Transverse colon (tissue), 4 donors: ENCODE measurements at regions not wholly inside any gene's neighbourhood (a gene's known extent, or its start where the extent isn't known, plus 50 kb on each side); places are given as distances from the start of the nearest gene placed in this dataset.

ENCODE experiments used
- DNase-seq: peaks from one replicate; pipeline ENCODE4 v3.0.0-alpha.2; 2019
- H3K27ac ChIP-seq, 4 donors: fragments of 200-600 bp; sonication (generic); 2 replicates each; pipeline ENCODE4 v1.5.1; 2016 to 2018; ENCODE audit warnings: inconsistent platforms in 4 of 4
- H3K27me3 ChIP-seq: fragments of 200-600 bp; sonication (generic); 2 replicates; pipeline ENCODE4 v1.5.1; 2017; ENCODE audit warnings: inconsistent platforms
- H3K36me3 ChIP-seq, 4 donors: fragments of 200-600 bp; sonication (generic); 2 replicates each; pipeline ENCODE4 v1.5.1; 2017 to 2019; ENCODE audit warnings: inconsistent platforms in 4 of 4
- H3K4me1 ChIP-seq, 4 donors: fragments of 200-600 bp; sonication (generic); 2 replicates each; pipeline ENCODE4 v1.5.1; 2017 to 2020; ENCODE audit warnings: inconsistent platforms in 4 of 4
- H3K4me3 ChIP-seq, 4 donors: fragments of 200-600 bp; sonication (generic); 1 replicate in 1 of 4; 2 replicates in 3 of 4; pipeline versions ENCODE4 v1.5.1 to v1.6.1; 2017 to 2019; ENCODE audit warnings: inconsistent platforms in 4 of 4
- H3K9me3 ChIP-seq, 2 donors: fragments of 200-600 bp; sonication (generic); 2 replicates each; pipeline ENCODE4 v1.5.1; 2017 to 2019; ENCODE audit warnings: inconsistent platforms in 2 of 2
- EP300 ChIP-seq: sonication (generic); formaldehyde crosslinking; IDR thresholded peaks from one replicate; pipeline ENCODE4 v1.6.1; 2017; ENCODE audit warnings: antibody characterized with exemption, low read depth
- POLR2A ChIP-seq: fragments of 450-650 bp; IDR thresholded peaks from one replicate; pipeline ENCODE4 v1.6.1; 2016; ENCODE audit warnings: antibody characterized with exemption, mild to moderate bottlenecking, moderate library complexity
- POLR2AphosphoS5 ChIP-seq, 3 donors: sonication (generic); formaldehyde crosslinking; IDR thresholded peaks; one replicate each; pipeline ENCODE4 v1.6.1; 2016; ENCODE audit warnings: antibody characterized with exemption in 3 of 3
- WGBS, 2 donors: methylation state at CpG; one replicate each; pipeline ENCODE4 v1.1.5; 2018; ENCODE audit warnings: low coverage in 1 of 2; 5-methylcytosine and 5-hydroxymethylcytosine counted together
- in situ Hi-C, 4 donors: fragments of 200-750 bp; cut with MboI; loops; one replicate each; pipeline versions ENCODE4 v1.15.0 to v1.15.1; 2017; ENCODE audit warnings: low sequenced_read_pairs in 3 of 4, low pct_ligation_motif_present in 1 of 4, low pct_unique_long_range_greater_than_20kb in 1 of 4
- intact Hi-C: fragments of 100-400 bp; cut with DNase I; formaldehyde crosslinking; loops from one replicate; pipeline ENCODE4 v1.15.1; 2023; ENCODE audit warnings: low total_unique reads
- TF ChIP-seq, protein P1 (sequence below), 5 experiments: fragments of 200-600 bp in 3 of 5; fragments of 450-650 bp in 2 of 5; sonication (generic) in 3 of 5; IDR thresholded peaks; 1 replicate in 2 of 5; 2 replicates in 3 of 5; pipeline ENCODE4 v1.5.1; 2016 to 2017; ENCODE audit warnings: antibody characterized with exemption in 5 of 5, inconsistent platforms in 3 of 5, mild to moderate bottlenecking in 2 of 5, moderate library complexity in 1 of 5

DNA sequence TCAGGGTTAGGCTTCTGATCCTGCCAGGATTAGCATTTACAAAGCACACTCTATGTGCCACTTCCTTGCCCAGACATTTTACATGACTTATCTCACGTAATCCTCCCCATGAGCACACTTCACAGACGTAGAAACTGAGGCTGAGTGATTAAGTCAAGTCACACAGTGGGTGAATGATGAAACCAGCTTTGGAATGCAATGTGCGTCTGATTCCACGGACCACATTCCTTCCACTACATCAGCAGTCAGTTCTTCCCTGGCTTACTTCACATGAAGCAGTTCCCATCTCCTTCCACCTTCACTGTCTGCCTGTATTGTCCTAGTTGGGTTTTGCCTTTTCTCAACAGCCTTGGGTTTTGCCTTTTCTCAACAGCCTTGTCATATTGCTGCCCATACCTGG, 134.3 kb upstream of the PPARGC1A start:
- whole genome bisulfite sequencing, 2 donors, result 59 to 100% methylated on average over 2 to 4 of the region's 4 CpGs
- no peak for DNase-seq
- in situ Hi-C loops (no loop called here), intact Hi-C loops (no loop called here)
- no peaks in the 10 kb centered on the region for H3K27me3 ChIP-seq
- no peak overlapping the region for H3K27ac ChIP-seq
- no peak for TF ChIP-seq POLR2A
- TF ChIP-seq, protein P1, sequence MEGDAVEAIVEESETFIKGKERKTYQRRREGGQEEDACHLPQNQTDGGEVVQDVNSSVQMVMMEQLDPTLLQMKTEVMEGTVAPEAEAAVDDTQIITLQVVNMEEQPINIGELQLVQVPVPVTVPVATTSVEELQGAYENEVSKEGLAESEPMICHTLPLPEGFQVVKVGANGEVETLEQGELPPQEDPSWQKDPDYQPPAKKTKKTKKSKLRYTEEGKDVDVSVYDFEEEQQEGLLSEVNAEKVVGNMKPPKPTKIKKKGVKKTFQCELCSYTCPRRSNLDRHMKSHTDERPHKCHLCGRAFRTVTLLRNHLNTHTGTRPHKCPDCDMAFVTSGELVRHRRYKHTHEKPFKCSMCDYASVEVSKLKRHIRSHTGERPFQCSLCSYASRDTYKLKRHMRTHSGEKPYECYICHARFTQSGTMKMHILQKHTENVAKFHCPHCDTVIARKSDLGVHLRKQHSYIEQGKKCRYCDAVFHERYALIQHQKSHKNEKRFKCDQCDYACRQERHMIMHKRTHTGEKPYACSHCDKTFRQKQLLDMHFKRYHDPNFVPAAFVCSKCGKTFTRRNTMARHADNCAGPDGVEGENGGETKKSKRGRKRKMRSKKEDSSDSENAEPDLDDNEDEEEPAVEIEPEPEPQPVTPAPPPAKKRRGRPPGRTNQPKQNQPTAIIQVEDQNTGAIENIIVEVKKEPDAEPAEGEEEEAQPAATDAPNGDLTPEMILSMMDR (IDR thresholded peaks at IDR 0.05), result no peak
- TF ChIP-seq POLR2AphosphoS5 (IDR thresholded peaks at IDR 0.05), result no peak
- no peak for TF ChIP-seq EP300
- H3K4me3 ChIP-seq, result no peak overlapping the region
- H3K4me1 ChIP-seq, result no peaks in the 10 kb centered on the region
- H3K9me3 ChIP-seq, result no peaks in the 10 kb centered on the region
- H3K36me3 ChIP-seq, result no peaks in the 10 kb centered on the region

DNA sequence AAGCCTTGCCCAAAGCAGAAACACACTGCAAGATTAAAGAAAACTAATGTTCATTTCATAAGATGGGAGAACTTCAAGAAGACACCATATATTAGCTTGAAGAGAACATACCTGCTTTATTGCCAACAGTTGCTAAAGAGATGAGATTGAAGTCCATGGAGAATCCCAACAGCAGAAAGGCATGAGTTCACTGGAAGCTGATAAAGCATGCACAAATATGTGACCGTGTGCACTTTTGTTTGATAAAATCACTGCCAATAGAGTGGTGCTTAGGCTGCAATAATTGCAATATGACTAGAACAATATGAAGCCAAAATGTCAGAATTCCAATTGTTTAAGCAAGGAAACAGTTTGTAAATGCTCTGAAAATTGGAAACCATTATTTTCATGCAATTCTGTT, 125.9 kb upstream of the PPARGC1A start:
- TF ChIP-seq POLR2AphosphoS5 (IDR thresholded peaks at IDR 0.05), result no peak
- no peak for TF ChIP-seq EP300
- no peak for TF ChIP-seq POLR2A
- TF ChIP-seq, protein P1 (IDR thresholded peaks at IDR 0.05), result no peak

DNA sequence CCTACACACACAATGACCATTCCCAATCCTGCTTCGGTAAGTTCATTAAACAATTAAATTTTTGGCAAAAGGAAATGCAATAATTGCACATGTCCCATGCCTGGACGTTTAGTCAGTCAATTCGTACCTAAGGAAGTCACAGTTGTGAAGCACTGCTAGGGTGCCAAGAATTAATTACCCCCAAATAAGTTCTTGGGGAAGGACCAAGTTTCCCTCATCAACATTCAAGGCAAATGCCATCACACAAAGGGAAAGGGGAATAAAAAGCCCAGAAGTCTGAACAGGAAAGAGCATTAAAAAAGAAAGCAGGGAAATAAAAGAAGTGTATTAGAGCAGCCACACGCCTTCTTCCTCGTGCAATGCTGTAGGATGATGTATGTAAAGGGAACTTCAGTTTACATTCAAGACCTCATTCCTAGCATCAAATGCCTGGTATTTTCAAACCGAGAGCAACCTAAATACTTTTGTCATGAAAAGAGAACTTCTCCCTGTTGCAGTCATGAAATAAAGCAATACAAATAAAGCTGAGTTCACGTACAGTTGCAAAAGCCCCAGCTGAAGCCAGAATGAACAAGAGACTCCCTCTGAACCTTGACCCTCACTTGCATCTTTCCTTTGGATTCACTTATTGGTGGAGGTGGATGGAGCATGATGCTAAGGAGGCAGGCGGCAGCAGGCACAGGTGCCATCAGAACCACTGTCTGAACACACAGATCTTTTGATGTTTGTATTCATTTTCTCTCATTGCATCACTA, 124.0 kb upstream of the PPARGC1A start:
- DNase-seq, result no peak
- Histone ChIP-seq H3K27ac (no peak overlapping the region), H3K4me1 (no peaks in the 10 kb centered on the region), H3K4me3 (no peak overlapping the region), H3K36me3 (no peaks in the 10 kb centered on the region), H3K9me3 (no peaks in the 10 kb centered on the region), H3K27me3 (no peaks in the 10 kb centered on the region)
- TF ChIP-seq, protein P1 (IDR thresholded peaks at IDR 0.05), result no peak
- TF ChIP-seq POLR2A (no peak), POLR2AphosphoS5 (IDR thresholded peaks at IDR 0.05) (no peak), EP300 (no peak)
- intact Hi-C loops (no loop called here), in situ Hi-C loops (no loop called here)
- 64 to 72% methylated on average over 8 of the region's 8 CpGs for WGBS, 2 donors

More for the DNA sequence above, 125.9 kb upstream of the PPARGC1A start:
- Histone ChIP-seq H3K27ac (no peak overlapping the region), H3K4me1 (no peaks in the 10 kb centered on the region), H3K9me3 (no peaks in the 10 kb centered on the region), H3K36me3 (no peaks in the 10 kb centered on the region), H3K4me3 (no peak overlapping the region), H3K27me3 (no peaks in the 10 kb centered on the region)
- 82 to 91% methylated on average over 1 of the region's 1 CpG for WGBS, 2 donors
- intact Hi-C loops, result no loop called here
- DNase-seq, result no peak
- in situ Hi-C loops, result no loop called here

DNA sequence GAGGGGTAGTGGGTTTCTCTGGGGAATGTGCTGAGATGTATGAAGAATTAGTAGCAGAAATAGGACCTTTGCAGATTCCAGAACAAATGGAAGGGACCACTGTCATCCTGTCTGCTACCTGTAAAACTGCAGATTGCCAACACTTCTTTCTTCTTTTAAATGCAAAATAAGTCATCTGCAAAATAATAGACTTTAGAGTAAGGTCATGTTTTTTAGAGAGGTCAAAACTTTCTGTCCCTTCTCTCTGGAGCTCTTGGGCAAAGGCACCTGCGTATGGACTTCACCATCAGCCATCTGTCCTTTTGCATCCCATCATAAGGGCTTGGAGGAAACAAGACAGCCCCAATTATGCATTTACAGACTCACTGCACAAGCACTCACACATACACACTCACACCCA, 121.1 kb upstream of the PPARGC1A start:
- Histone ChIP-seq H3K27ac (no peak overlapping the region), H3K4me1 (no peaks in the 10 kb centered on the region), H3K4me3 (no peak overlapping the region), H3K36me3 (no peaks in the 10 kb centered on the region), H3K9me3 (no peaks in the 10 kb centered on the region), H3K27me3 (no peaks in the 10 kb centered on the region)
- no peak for DNase-seq
- intact Hi-C loops (no loop called here), in situ Hi-C loops (no loop called here)
- WGBS, 2 donors, result 77 to 80% methylated on average over 1 of the region's 1 CpG
- TF ChIP-seq POLR2AphosphoS5 (IDR thresholded peaks at IDR 0.05), result no peak
- no peak for TF ChIP-seq EP300
- TF ChIP-seq POLR2A, result no peak
- TF ChIP-seq, protein P1 (IDR thresholded peaks at IDR 0.05), result no peak
